Upper lobe of right lung (tissue), 1 donor: ENCODE measurements at regions not wholly inside any gene's neighbourhood (a gene's known extent, or its start where the extent isn't known, plus 50 kb on each side); places are given as distances from the start of the nearest gene placed in this dataset.
A peak's percentile ranks its signal among the peaks of the same experiment; 100 is the strongest.

Experiments used
- ATAC-seq: fragments of 200-7000 bp; cut with Tn5 transposase; one replicate; pipeline ENCODE4 v1.9.1; 2020; ENCODE audit warnings: mild to moderate bottlenecking, moderate library complexity
- DNase-seq: peaks from one replicate; pipeline ENCODE4 v3.0.0-alpha.2; 2020
- H3K27ac ChIP-seq: fragments of 200-600 bp; one replicate; pipeline ENCODE4 v1.8.0; 2022
- H3K27me3 ChIP-seq: fragments of 200-600 bp; one replicate; pipeline ENCODE4 v1.8.0; 2022; ENCODE audit warnings: mild to moderate bottlenecking
- H3K36me3 ChIP-seq: fragments of 200-600 bp; one replicate; pipeline ENCODE4 v1.8.0; 2022
- H3K4me1 ChIP-seq: fragments of 200-600 bp; one replicate; pipeline ENCODE4 v1.8.0; 2022
- H3K4me3 ChIP-seq: fragments of 200-600 bp; one replicate; pipeline ENCODE4 v1.8.0; 2022; ENCODE audit warnings: mild to moderate bottlenecking
- H3K9me3 ChIP-seq: fragments of 200-600 bp; one replicate; pipeline ENCODE4 v1.8.0; 2022
- intact Hi-C: fragments of 100-400 bp; cut with DNase I; formaldehyde crosslinking; loops from one replicate; pipeline ENCODE4 v1.11.0; 2022
- TF ChIP-seq, protein P1 (sequence below): fragments of 200-600 bp; IDR thresholded peaks from one replicate; pipeline ENCODE4 v1.8.0; 2022; ENCODE audit warnings: antibody characterized with exemption
- donor health status: DM: no; HTN: yes; CAD: no; lungs with severe emphysema.

DNA sequence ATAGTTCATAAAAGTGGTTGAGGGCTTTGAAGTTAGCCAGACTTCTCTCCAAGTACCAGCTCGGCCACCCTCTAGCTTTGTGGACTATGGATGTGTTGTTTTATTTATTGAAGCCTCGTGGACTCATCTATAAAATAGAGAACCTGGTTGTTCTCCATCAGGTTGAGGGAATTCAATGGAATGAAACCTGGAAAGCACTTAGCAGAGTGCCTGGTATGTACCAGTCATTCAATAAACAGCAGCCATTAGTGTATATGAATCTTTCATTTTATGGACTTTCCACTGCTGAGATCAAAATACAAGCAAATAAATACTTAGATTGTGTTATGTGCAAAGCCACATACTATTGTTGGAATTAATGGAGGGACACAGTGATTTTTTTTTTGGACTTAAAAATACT, 206.8 kb downstream of the SOX4 start:
- no peak for ATAC-seq
- Histone ChIP-seq H3K27me3 (no peaks in the 10 kb centered on the region), H3K4me3 (no peak overlapping the region), H3K9me3 (no peaks in the 10 kb centered on the region), H3K4me1 (no peaks in the 10 kb centered on the region), H3K36me3 (no peaks in the 10 kb centered on the region), H3K27ac (no peak overlapping the region)
- DNase-seq = no peak
- TF ChIP-seq, protein P1, sequence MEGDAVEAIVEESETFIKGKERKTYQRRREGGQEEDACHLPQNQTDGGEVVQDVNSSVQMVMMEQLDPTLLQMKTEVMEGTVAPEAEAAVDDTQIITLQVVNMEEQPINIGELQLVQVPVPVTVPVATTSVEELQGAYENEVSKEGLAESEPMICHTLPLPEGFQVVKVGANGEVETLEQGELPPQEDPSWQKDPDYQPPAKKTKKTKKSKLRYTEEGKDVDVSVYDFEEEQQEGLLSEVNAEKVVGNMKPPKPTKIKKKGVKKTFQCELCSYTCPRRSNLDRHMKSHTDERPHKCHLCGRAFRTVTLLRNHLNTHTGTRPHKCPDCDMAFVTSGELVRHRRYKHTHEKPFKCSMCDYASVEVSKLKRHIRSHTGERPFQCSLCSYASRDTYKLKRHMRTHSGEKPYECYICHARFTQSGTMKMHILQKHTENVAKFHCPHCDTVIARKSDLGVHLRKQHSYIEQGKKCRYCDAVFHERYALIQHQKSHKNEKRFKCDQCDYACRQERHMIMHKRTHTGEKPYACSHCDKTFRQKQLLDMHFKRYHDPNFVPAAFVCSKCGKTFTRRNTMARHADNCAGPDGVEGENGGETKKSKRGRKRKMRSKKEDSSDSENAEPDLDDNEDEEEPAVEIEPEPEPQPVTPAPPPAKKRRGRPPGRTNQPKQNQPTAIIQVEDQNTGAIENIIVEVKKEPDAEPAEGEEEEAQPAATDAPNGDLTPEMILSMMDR = no peak
- intact Hi-C loops = no loop called here

DNA sequence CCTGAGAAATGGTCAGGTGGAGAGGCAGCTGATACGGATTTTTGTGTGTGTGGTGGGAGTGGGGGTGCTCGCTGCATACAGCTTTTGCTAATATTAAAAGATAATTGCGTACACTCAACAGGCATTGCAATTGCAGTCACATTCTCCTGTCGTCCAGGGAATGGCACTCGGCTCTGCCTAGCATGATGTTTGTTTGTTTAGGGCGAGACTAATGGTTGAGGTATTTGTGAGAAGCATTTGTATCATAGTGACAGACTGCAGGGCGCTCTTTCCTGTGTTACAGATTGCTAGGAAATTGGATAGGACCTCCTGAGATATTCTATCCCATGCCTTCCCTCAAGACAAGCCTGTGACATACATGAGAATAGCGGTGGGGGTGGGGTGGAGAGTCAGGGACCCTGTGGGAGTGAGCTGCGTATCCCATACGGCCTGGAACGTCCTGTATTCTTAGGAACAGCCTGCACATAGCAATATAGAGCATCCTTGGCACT, 207.4 kb downstream of the SOX4 start:
- no peaks in the 10 kb centered on the region for H3K36me3 ChIP-seq
- no peaks in the 10 kb centered on the region for H3K27me3 ChIP-seq
- no peaks in the 10 kb centered on the region for H3K4me1 ChIP-seq
- DNase-seq (no peak), ATAC-seq (peak; percentile 83)
- TF ChIP-seq, protein P1 = no peak
- H3K9me3 ChIP-seq = no peaks in the 10 kb centered on the region
- no peak overlapping the region for H3K4me3 ChIP-seq
- intact Hi-C loops = no loop called here
- H3K27ac ChIP-seq = no peak overlapping the region

DNA sequence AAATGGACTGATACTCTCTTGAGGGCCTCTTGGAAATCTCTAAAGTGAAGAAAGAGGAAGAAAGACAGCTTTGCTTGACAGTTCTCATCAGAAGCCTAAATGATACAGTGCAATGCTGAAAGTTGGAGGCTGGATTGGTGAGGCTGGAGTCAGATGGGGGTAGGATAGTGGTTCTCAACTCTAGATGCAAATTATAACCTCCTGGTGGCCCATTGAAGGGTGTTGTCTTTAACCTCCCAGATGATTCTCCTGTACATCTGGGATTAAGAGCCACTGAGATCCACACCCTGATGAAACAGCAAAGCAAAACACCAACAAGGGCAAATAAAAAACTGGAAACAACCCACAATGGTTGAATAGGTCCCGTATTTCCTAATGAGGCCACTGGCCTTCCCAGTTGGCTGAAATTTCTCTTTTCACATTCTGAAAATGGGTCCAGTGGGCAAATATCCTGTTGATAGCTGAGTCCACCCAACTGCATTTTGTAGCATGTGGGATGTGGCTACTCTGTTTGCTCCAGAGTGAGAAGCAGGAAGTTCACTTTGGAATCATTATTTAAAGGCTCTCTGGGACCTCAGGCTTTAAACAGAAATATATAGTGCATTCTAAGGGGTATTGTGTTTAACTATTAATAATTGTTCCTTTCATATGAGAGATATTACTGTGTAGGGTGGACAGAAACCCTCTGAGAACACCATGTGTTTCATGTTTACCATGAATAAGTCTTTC, 208.1 kb downstream of the SOX4 start:
- Histone ChIP-seq H3K27me3 (no peaks in the 10 kb centered on the region), H3K27ac (no peak overlapping the region), H3K4me3 (no peak overlapping the region), H3K4me1 (no peaks in the 10 kb centered on the region), H3K9me3 (no peaks in the 10 kb centered on the region), H3K36me3 (no peaks in the 10 kb centered on the region)
- intact Hi-C loops = no loop called here
- no peak for ATAC-seq
- DNase-seq = no peak
- TF ChIP-seq, protein P1 = no peak

DNA sequence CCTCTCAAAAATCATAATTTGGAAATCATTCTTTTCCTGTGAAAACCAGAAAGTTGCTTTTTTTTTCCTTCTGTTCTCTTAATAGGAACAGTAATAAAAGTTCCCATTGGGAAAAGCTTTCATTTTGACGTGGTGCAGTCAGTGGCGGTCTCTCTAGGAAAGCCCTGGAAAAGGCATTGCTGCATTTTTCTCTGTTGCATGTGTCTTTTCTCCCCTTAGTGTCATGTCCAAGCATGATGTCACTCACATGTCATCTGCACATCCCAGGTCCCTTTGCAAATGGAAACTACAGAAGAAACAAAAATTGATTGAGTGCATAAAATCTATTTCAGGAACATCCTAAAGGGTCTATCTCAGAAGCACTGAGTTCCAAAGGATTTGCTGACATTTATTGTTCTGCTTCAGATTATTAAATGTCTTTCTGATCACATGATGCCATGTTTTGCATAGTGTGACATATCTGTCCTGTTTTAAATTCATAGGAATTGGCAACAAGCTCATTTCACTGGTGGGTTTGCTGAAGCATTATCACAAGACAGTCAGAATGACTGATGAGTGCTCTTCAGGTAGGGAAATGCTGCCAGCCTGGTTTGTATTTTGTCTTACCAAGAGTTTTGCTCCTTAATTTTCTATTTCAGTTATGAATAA, 208.7 kb downstream of the SOX4 start:
- no peak for DNase-seq
- Histone ChIP-seq H3K9me3 (no peaks in the 10 kb centered on the region), H3K4me1 (no peaks in the 10 kb centered on the region), H3K36me3 (no peaks in the 10 kb centered on the region), H3K27me3 (no peaks in the 10 kb centered on the region), H3K27ac (no peak overlapping the region), H3K4me3 (no peak overlapping the region)
- TF ChIP-seq, protein P1 = no peak
- no peak for ATAC-seq
- intact Hi-C loops = no loop called here

DNA sequence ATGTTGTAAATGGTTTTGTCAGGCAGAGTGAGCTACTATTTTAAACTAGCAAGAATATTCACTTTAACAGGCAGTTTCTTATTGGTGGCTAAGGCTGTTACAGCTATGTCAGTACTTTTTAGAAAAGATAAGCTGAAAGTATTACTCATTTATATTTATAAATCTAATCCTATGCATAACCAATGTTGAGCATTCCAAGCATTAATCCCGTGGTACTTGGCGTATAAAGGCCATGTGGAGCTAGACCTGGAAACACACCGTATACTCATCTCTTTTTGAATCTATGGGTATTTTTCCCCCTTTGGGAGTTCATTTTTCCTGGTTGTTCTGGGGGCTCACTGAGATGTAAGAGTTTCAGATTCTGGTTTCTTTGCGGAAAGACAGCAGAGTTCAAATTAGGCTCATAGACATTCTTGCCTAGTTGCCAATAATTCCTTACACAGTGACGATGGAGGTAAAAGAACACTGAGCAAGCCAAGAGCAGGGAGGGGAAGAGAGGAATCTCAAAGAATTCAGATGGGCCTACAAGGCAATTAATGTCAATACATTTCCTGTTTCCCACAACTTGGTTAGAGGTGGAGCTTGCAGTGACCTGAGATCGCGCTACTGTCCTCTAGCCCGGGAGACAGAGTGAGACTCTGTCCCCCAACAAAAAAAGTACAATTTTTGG, 211.5 kb downstream of the SOX4 start:
- Histone ChIP-seq H3K4me1 (no peaks in the 10 kb centered on the region), H3K9me3 (no peaks in the 10 kb centered on the region), H3K27me3 (no peaks in the 10 kb centered on the region), H3K36me3 (no peaks in the 10 kb centered on the region), H3K27ac (no peak overlapping the region), H3K4me3 (no peak overlapping the region)
- DNase-seq (no peak), ATAC-seq (peak; percentile 23)
- intact Hi-C loops = no loop called here
- TF ChIP-seq, protein P1 = no peak
